ENCODE measurements at regions not wholly inside any gene's neighbourhood (a gene's known extent, or its start where the extent isn't known, plus 50 kb on each side); places are given as distances from the start of the nearest gene placed in this dataset.
"Not testable (repeated sequence)": the region's sequence is repeated elsewhere in the genome, so short reads cannot be mapped to it uniquely, and the experiment has no call there.

DNA sequence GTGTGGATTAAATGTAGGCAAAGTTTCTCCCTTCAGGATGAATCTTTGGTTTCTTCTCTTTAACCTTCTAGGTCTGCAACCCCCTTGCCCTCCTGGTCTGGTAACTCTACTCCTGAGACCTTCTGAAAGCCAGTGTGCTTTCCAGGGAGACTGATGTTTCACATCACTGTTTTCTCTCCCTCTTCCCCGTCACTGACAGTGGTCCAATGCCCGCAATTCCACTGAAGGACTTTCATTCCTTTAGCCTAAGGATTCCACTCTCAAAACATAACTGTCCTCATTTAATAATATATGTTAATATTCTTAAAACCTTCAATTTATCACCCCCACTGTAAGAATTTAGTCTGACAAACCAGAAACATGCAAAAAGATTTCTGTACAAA, 101.5 kb upstream of the CPNE4 start:
- 48% methylated on average over 2 of the region's 2 CpGs for WGBS
- Histone ChIP-seq H3K4me1 (ENCODE audit: insufficient read depth, low read length) (peaks cover 27% of the 10 kb centered on the region), H3K9ac (ENCODE audit: low read depth, low read length) (no peak overlapping the region), H3K4me3 (ENCODE audit: low read length) (peak overlapping the region; percentile 52; the same call in 1 of the 2 replicates), H3K27ac (ENCODE audit: low read depth, low read length) (no peak overlapping the region), H3K36me3 (ENCODE audit: insufficient read depth, low read length) (no peaks in the 10 kb centered on the region), H3K9me3 (ENCODE audit: insufficient read depth, low read depth, low read length) (no peaks in the 10 kb centered on the region), H3K27me3 (ENCODE audit: insufficient read depth, low read length) (no peaks in the 10 kb centered on the region)

DNA sequence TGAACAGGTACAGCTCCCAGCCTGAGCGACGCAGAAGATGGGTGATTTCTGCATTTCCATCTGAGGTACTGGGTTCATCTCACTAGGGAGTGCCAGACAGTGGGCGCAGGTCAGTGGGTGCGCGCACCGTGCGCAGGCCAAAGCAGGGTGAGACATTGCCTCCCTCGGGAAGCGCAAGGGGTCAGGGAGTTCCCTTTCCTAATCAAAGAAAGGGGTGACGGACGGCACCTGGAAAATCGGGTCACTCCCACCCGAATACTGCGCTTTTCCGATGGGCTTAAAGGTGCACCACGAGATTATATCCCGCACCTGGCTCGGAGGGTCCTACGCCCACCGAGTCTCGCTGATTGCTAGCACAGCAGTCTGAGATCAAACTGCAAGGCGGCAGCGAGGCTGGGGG, 102.1 kb upstream of the CPNE4 start:
- Histone ChIP-seq H3K4me3 (ENCODE audit: low read length) (peak overlapping the region; percentile 52), H3K4me1 (ENCODE audit: insufficient read depth, low read length) (peaks cover 27% of the 10 kb centered on the region), H3K9ac (ENCODE audit: low read depth, low read length) (peak overlapping the region; percentile 52; the same call in 1 of the 2 replicates)
- not testable (repeated sequence) for H3K36me3 ChIP-seq (ENCODE audit: insufficient read depth, low read length); H3K9me3 ChIP-seq (ENCODE audit: insufficient read depth, low read depth, low read length); H3K27ac ChIP-seq (ENCODE audit: low read depth, low read length); H3K27me3 ChIP-seq (ENCODE audit: insufficient read depth, low read length)
- 11% methylated on average over 23 of the region's 23 CpGs for WGBS

DNA sequence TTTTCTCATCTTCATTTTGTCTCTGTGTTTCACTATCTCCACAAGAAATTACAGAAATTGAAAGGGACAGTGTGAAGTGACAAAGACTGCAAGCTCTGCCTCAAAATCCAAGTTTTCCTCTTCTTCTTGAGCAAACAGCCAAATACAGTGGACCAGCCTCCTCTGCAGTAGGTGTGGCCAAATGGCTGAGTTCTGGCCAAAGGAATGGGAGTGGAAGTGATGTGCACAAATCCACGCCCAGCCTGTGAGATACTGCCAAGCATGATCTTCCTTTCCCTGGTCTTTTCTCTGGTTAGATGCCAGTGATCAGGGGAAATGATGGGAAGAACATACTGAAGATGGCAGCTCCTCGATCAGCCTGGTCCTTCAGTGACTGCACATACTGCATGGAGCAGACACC, 111.0 kb upstream of the CPNE4 start:
- no peak overlapping the region for H3K4me3 ChIP-seq (ENCODE audit: low read length)
- no peak overlapping the region for H3K27ac ChIP-seq (ENCODE audit: low read depth, low read length)
- no peaks in the 10 kb centered on the region for H3K36me3 ChIP-seq (ENCODE audit: insufficient read depth, low read length)
- H3K4me1 ChIP-seq (ENCODE audit: insufficient read depth, low read length) = no peaks in the 10 kb centered on the region
- 98% methylated on average over 2 of the region's 2 CpGs for WGBS
- H3K9me3 ChIP-seq (ENCODE audit: insufficient read depth, low read depth, low read length) = no peaks in the 10 kb centered on the region
- H3K27me3 ChIP-seq (ENCODE audit: insufficient read depth, low read length) = no peaks in the 10 kb centered on the region
- H3K9ac ChIP-seq (ENCODE audit: low read depth, low read length) = no peak overlapping the region

DNA sequence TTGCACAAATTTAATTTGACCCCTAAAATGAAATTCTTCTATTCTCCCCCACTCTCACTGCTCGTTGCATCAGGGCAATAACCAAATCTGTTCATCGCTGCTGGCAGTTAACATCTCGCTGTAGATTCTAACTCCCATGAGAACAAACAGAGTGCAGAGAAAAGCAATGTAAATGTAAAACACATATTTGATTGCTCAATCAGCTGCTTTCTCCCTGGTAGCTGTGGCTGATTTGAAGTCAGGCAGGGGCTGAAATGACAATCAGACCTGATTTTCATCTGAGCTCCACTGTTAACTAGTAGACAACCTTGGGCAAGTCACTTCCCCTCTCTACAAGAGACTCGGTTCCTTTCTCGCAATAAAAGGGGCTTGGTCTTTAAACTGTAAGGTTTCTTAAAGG, 119.8 kb upstream of the CPNE4 start:
- Histone ChIP-seq H3K9me3 (ENCODE audit: insufficient read depth, low read depth, low read length) (no peaks in the 10 kb centered on the region), H3K36me3 (ENCODE audit: insufficient read depth, low read length) (no peaks in the 10 kb centered on the region), H3K27me3 (ENCODE audit: insufficient read depth, low read length) (no peaks in the 10 kb centered on the region), H3K4me1 (ENCODE audit: insufficient read depth, low read length) (no peaks in the 10 kb centered on the region), H3K27ac (ENCODE audit: low read depth, low read length) (no peak overlapping the region), H3K4me3 (ENCODE audit: low read length) (no peak overlapping the region), H3K9ac (ENCODE audit: low read depth, low read length) (no peak overlapping the region)
- WGBS = 97% methylated on average over 5 of the region's 5 CpGs

DNA sequence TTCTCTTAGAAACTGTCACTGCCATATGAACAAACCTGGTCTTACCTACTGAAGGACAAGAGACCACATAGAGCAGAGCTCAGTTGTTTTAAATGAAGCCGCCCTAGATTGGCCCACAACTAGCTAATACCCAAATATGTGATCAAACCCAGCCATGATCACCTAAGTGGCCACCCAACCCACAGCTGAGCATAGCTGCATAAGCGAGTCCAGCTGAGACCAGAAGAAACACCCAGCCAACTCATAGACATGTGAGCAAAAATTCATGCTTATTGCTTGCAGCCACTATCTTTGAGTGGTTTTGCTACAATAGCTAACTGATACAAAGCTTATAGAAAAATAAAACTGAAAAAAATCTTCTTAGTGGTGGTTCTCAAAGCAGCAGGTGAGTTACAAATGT, 124.3 kb upstream of the CPNE4 start:
- no peaks in the 10 kb centered on the region for H3K27me3 ChIP-seq (ENCODE audit: insufficient read depth, low read length)
- H3K9ac ChIP-seq (ENCODE audit: low read depth, low read length) = no peak overlapping the region
- no peak overlapping the region for H3K27ac ChIP-seq (ENCODE audit: low read depth, low read length)
- no peaks in the 10 kb centered on the region for H3K36me3 ChIP-seq (ENCODE audit: insufficient read depth, low read length)
- no peaks in the 10 kb centered on the region for H3K9me3 ChIP-seq (ENCODE audit: insufficient read depth, low read depth, low read length)
- H3K4me3 ChIP-seq (ENCODE audit: low read length) = no peak overlapping the region
- WGBS = 93% methylated on average over 2 of the region's 2 CpGs
- H3K4me1 ChIP-seq (ENCODE audit: insufficient read depth, low read length) = no peaks in the 10 kb centered on the region

DNA sequence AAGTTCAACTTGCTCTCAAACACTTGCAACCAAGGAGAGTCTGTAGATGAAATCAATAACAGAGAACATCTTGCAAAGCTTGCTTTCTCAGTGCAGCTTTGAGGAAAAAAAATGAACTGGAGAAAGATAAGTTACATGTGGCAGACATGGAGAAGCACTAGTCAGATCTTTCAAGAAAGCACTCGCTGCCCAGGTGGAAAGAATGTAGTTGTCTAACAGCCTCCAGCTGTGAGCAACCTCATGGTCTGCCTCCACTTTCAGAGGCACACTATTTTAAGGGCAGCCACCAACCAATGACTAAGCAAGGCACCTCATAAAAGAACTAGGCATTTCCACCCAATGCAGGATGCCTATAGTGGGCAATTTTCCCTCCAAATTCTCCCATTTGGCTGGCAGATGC, 125.4 kb upstream of the CPNE4 start:
- no peak overlapping the region for H3K27ac ChIP-seq (ENCODE audit: low read depth, low read length)
- H3K27me3 ChIP-seq (ENCODE audit: insufficient read depth, low read length) = no peaks in the 10 kb centered on the region
- H3K9ac ChIP-seq (ENCODE audit: low read depth, low read length) = no peak overlapping the region
- H3K4me3 ChIP-seq (ENCODE audit: low read length) = no peak overlapping the region
- 66% methylated on average over 1 of the region's 1 CpG for WGBS
- no peaks in the 10 kb centered on the region for H3K4me1 ChIP-seq (ENCODE audit: insufficient read depth, low read length)
- no peaks in the 10 kb centered on the region for H3K36me3 ChIP-seq (ENCODE audit: insufficient read depth, low read length)
- no peaks in the 10 kb centered on the region for H3K9me3 ChIP-seq (ENCODE audit: insufficient read depth, low read depth, low read length)

DNA sequence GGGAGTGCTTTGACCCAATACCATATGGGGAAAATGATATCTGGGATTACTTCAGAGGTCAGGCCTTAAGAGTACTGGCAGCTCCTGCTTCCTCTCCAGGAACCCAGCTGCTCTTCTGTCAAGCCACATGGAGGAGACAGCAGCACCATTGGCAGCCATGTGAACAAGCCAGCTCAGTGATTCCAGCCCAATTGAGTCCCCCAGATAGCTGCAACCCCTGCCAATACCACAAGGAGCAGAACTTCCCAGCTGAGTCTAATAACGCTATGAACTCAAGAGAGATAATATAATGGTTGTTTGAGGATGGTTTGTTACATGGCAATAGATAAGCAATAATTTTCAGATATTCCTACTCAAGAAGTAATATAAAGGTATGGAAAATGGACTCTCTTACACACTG, 126.8 kb upstream of the CPNE4 start:
- WGBS = no CpG with 5 or more reads among the region's 1 CpG
- no peaks in the 10 kb centered on the region for H3K4me1 ChIP-seq (ENCODE audit: insufficient read depth, low read length)
- H3K4me3 ChIP-seq (ENCODE audit: low read length) = no peak overlapping the region
- no peaks in the 10 kb centered on the region for H3K9me3 ChIP-seq (ENCODE audit: insufficient read depth, low read depth, low read length)
- no peaks in the 10 kb centered on the region for H3K36me3 ChIP-seq (ENCODE audit: insufficient read depth, low read length)
- H3K27me3 ChIP-seq (ENCODE audit: insufficient read depth, low read length) = no peaks in the 10 kb centered on the region
- H3K9ac ChIP-seq (ENCODE audit: low read depth, low read length) = no peak overlapping the region
- H3K27ac ChIP-seq (ENCODE audit: low read depth, low read length) = no peak overlapping the region

DNA sequence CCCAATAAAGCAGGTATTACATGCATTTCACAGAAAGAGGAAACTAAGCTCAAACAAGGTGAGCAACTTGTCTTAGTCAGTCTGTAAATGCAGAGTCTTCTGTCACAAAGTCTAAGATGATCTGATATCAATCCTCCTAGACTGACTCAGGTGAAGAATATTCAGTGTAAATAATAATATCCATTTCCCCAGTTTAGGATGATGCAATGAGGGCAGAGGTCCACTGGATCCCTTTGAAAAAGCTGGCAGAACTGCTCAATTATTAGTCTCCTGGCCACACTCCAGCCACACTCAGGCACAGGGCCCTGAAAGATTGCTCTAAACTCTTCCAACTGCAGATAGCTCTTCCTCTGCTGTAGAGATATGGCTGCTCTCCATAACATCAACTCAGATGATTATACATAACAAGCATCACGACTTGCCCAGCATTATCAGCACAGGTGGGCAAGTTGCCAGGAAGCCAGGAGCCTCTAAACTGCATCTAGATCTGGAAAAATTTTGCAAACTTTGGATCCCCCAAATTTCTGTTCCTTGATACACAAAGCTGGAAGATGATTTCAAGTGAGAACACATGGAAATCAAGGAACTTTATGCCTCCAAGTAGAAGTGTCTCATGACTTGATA, 129.8 kb upstream of the CPNE4 start:
- H3K27ac ChIP-seq (ENCODE audit: low read depth, low read length) = no peak overlapping the region
- no peaks in the 10 kb centered on the region for H3K9me3 ChIP-seq (ENCODE audit: insufficient read depth, low read depth, low read length)
- no peaks in the 10 kb centered on the region for H3K36me3 ChIP-seq (ENCODE audit: insufficient read depth, low read length)
- H3K4me3 ChIP-seq (ENCODE audit: low read length) = no peak overlapping the region
- no peaks in the 10 kb centered on the region for H3K27me3 ChIP-seq (ENCODE audit: insufficient read depth, low read length)
- H3K4me1 ChIP-seq (ENCODE audit: insufficient read depth, low read length) = no peaks in the 10 kb centered on the region
- 78% methylated on average over 1 of the region's 1 CpG for WGBS
- no peak overlapping the region for H3K9ac ChIP-seq (ENCODE audit: low read depth, low read length)

DNA sequence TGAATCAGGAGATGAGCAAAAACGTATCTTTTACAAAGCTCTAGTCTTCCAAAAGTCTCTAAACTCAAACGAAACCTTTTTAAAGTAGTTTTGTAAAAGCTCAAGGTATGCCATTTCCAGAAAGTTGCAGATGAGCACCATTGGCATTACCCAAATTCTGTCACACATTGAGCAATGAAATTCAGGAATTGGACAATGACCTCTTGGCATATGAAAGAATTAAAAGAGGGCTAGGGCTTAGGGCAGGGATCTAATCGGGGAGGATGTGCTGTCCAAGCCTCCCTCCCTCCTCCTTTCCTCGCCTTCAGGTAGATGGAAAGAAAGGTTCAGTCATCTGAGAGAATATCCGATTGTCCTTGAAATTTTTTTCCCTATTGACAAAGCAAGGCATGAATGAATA, 133.1 kb upstream of the CPNE4 start:
- WGBS = 93% methylated on average over 3 of the region's 5 CpGs
- H3K9ac ChIP-seq (ENCODE audit: low read depth, low read length) = no peak overlapping the region

DNA sequence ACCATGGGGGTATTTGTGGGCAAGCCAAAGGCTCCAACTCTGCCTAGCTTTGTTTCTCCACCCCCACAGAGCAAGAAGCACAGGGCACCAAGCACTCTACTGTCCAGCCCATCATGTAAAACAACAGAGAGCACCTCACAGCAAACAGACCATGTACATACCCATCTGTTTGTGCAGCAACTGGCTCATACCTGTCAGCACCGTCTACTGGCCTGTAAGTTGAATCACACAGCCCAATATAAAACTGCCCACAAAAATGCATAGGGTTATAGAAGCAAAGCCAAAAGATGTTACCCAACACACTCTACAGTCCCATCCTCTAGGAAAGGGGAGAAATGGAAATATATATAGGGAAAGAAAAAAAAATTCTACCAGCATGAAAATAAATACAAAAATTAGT, 139.7 kb upstream of the CPNE4 start:
- 88% methylated on average over 1 of the region's 1 CpG for WGBS
- H3K36me3 ChIP-seq (ENCODE audit: insufficient read depth, low read length) = no peaks in the 10 kb centered on the region
- H3K27me3 ChIP-seq (ENCODE audit: insufficient read depth, low read length) = no peaks in the 10 kb centered on the region
- H3K4me3 ChIP-seq (ENCODE audit: low read length) = no peak overlapping the region
- no peak overlapping the region for H3K27ac ChIP-seq (ENCODE audit: low read depth, low read length)
- no peaks in the 10 kb centered on the region for H3K9me3 ChIP-seq (ENCODE audit: insufficient read depth, low read depth, low read length)
- H3K9ac ChIP-seq (ENCODE audit: low read depth, low read length) = no peak overlapping the region
- H3K4me1 ChIP-seq (ENCODE audit: insufficient read depth, low read length) = no peaks in the 10 kb centered on the region

More for the DNA sequence above, 133.1 kb upstream of the CPNE4 start:
- H3K27ac ChIP-seq (ENCODE audit: low read depth, low read length) = no peak overlapping the region
- no peaks in the 10 kb centered on the region for H3K9me3 ChIP-seq (ENCODE audit: insufficient read depth, low read depth, low read length)
- H3K4me1 ChIP-seq (ENCODE audit: insufficient read depth, low read length) = no peaks in the 10 kb centered on the region
- no peaks in the 10 kb centered on the region for H3K36me3 ChIP-seq (ENCODE audit: insufficient read depth, low read length)
- no peaks in the 10 kb centered on the region for H3K27me3 ChIP-seq (ENCODE audit: insufficient read depth, low read length)
- no peak overlapping the region for H3K4me3 ChIP-seq (ENCODE audit: low read length)

DNA sequence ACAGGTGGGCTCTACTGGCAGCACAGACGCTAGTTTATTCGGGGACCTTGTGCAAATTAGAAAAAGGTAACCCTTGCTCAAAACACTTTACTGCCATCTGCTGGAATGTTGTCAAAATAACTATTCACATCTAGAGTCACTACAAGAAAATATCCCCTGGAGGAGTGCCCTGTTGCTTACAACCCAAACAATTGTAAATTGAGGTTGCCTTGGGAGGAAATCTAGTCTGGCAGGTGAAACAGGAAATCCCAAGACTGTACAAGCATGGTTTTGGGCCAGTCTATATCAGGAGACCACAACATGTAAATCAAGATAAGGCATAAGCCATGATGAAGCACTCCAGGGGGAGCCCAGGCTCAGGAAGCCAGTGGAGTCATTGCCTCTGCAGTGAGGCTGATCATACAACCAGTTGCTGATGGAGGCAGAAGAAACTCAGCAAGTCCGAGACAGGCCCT, 136.8 kb upstream of the ACP3 start:
- H3K27me3 ChIP-seq (ENCODE audit: insufficient read depth, low read length) = no peaks in the 10 kb centered on the region
- no peak overlapping the region for H3K4me3 ChIP-seq (ENCODE audit: low read length)
- 28% methylated on average over 3 of the region's 3 CpGs for WGBS
- H3K36me3 ChIP-seq (ENCODE audit: insufficient read depth, low read length) = no peaks in the 10 kb centered on the region
- H3K9ac ChIP-seq (ENCODE audit: low read depth, low read length) = no peak overlapping the region
- no peaks in the 10 kb centered on the region for H3K9me3 ChIP-seq (ENCODE audit: insufficient read depth, low read depth, low read length)
- no peak overlapping the region for H3K27ac ChIP-seq (ENCODE audit: low read depth, low read length)
- peaks cover 8% of the 10 kb centered on the region for H3K4me1 ChIP-seq (ENCODE audit: insufficient read depth, low read length)

DNA sequence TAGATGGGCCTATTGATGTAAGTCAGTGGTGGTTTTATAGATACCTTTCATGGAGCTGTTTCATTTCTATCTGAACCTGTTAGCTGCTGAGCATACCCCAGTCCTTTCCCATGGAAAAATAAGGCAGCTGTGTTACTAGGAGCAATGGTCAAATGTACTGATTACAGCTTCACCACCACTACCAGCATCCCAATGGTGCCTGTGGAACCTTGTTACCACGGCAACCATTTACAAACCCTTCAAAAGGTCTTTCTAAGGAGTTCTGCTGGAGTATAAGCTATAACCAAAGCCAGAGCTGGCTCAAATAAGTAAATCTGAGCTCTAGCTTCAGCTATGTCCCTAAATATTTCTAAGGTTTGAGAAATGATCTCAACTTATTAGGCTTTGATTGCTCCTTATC, 133.4 kb upstream of the ACP3 start:
- WGBS = 94% methylated on average over 1 of the region's 1 CpG
- Histone ChIP-seq H3K36me3 (ENCODE audit: insufficient read depth, low read length) (no peaks in the 10 kb centered on the region), H3K27ac (ENCODE audit: low read depth, low read length) (no peak overlapping the region)

More for the DNA sequence above, 133.4 kb upstream of the ACP3 start:
- H3K9me3 ChIP-seq (ENCODE audit: insufficient read depth, low read depth, low read length) = no peaks in the 10 kb centered on the region
- peaks cover 8% of the 10 kb centered on the region for H3K4me1 ChIP-seq (ENCODE audit: insufficient read depth, low read length)
- H3K9ac ChIP-seq (ENCODE audit: low read depth, low read length) = no peak overlapping the region
- no peak overlapping the region for H3K4me3 ChIP-seq (ENCODE audit: low read length)
- H3K27me3 ChIP-seq (ENCODE audit: insufficient read depth, low read length) = no peaks in the 10 kb centered on the region

Measured in HUES64 (cell line).